Activated CD8-positive, alpha-beta T cell treated with anti-CD3 and anti-CD28 coated beads, Interleukin-2, amount 10 ng/mL, durations not matched to agents 7 days and 5 days (primary cell): ENCODE measurements at regions not wholly inside any gene's neighbourhood (a gene's known extent, or its start where the extent isn't known, plus 50 kb on each side); places are given as distances from the start of the nearest gene placed in this dataset.

Experiments
- ATAC-seq: fragments of 150-1000 bp; cut with Tn5 transposase; one replicate; pipeline ENCODE4 v1.10.0; 2021; ENCODE audit warnings: moderate library complexity
- CTCF ChIA-PET: fragments of 350-600 bp; sonication (Branson Sonifier 250); formaldehyde crosslinking; loops from one replicate; lab custom pipeline; 2021; ENCODE audit warnings: antibody characterized with exemption; lab: Charles Lee
- POLR2A ChIA-PET: fragments of 350-600 bp; sonication (Branson Sonifier 250); formaldehyde crosslinking; loops from one replicate; lab custom pipeline; 2021; ENCODE audit warnings: antibody characterized with exemption; lab: Charles Lee
- DNase-seq: peaks from one replicate; pipeline ENCODE4 v3.0.0-alpha.2; 2020
- H3K27ac Mint-ChIP-seq: one replicate; pipeline ENCODE4 v1.8.0; 2021; ENCODE audit warnings: mild to moderate bottlenecking, mixed read lengths
- H3K27me3 Mint-ChIP-seq: one replicate; pipeline ENCODE4 v1.8.0; 2021; ENCODE audit warnings: low read depth, mixed read lengths
- H3K36me3 Mint-ChIP-seq: one replicate; pipeline ENCODE4 v1.8.0; 2021; ENCODE audit warnings: low read depth, mixed read lengths
- H3K4me1 Mint-ChIP-seq: one replicate; pipeline ENCODE4 v1.8.0; 2021; ENCODE audit warnings: low read depth, mixed read lengths
- H3K4me3 Mint-ChIP-seq: one replicate; pipeline ENCODE4 v1.8.0; 2021; ENCODE audit warnings: mild to moderate bottlenecking, mixed read lengths
- H3K9me3 Mint-ChIP-seq: one replicate; pipeline ENCODE4 v1.8.0; 2022; ENCODE audit warnings: mixed read lengths; ENCODE audit not compliant: insufficient read depth

DNA sequence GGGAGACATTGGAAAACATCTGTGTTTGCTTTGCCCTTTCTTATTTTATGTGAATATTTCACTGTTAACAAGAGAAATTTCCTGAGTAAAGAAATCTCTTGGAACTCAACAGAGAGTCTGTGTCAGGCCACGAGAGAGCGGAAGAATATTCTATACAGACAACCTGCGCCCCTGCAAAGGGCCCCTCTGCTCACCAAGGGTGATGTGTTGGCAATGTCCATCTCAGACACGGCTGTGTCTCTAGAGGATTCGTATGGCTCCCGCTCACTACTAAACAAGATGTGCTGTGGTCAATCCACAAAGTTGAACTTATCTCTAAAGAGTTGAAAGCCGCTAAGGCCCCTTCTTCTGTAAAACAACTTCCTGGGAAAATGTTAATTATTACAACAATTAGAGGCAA is 241.0 kb upstream of the IRX1 start:
- Mint-ChIP-seq H3K9me3 (peaks cover 3% of the 10 kb centered on the region), H3K4me3 (no peak overlapping the region), H3K27ac (no peak overlapping the region), H3K4me1 (no peaks in the 10 kb centered on the region), H3K36me3 (no peaks in the 10 kb centered on the region), H3K27me3 (no peaks in the 10 kb centered on the region)
- DNase-seq: no peak
- POLR2A ChIA-PET: no interaction called here
- CTCF ChIA-PET: no interaction called here
- no peak for ATAC-seq

GRCh38 chr5:3353561-3353960 is 242.1 kb upstream of the IRX1 start:
- peaks cover 3% of the 10 kb centered on the region for H3K9me3 Mint-ChIP-seq
- H3K36me3 Mint-ChIP-seq: no peaks in the 10 kb centered on the region
- CTCF ChIA-PET: no interaction called here
- H3K27ac Mint-ChIP-seq: no peak overlapping the region
- H3K27me3 Mint-ChIP-seq: no peaks in the 10 kb centered on the region
- ATAC-seq (no peak), DNase-seq (no peak)
- H3K4me3 Mint-ChIP-seq: no peak overlapping the region
- no peaks in the 10 kb centered on the region for H3K4me1 Mint-ChIP-seq
- POLR2A ChIA-PET: no interaction called here

GRCh38 chr5:3352711-3353110 is 242.9 kb upstream of the IRX1 start:
- no peaks in the 10 kb centered on the region for H3K4me1 Mint-ChIP-seq
- H3K27me3 Mint-ChIP-seq: no peaks in the 10 kb centered on the region
- ATAC-seq: no peak

DNA sequence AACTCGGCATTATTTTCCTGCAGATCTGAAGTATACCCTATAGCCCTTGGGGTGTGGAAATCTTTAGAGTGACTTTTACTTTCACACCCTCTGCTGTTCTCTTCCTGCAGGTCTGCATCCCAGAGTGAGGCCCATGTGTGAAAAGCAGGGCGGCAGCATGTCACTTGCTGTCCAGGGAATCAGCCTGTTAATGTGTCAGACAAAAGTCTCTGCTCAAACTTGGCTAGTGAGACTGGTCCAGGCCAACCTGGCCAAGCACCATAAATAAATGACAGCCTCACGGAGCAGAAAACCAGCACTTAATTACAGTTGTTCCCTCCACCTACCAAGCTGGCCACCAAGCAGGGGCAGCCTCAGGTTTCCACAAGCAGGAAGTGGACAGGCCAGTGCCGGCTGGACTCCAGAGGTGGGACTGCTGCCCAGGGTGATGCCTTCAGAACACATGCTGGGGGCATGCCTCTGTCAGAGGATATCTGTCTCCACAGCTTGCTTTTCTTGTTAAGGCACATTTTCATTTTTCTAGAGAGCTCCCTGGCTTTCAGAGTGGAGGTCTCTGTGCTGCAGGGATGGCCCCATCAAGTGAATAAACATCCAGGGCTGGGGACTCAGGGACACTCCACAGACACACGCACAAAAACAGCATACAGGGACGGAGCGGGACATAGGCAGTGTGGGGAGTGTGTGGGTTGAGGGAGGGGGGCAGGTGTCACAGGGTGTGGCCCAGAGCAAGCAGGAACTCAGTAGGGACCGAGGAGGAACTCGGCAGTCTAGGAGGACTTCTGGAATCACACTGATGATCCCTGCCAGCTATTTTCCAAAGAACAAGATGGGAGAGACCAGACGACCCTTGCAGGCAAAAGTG is 243.8 kb upstream of the IRX1 start:
- Mint-ChIP-seq H3K36me3 (no peaks in the 10 kb centered on the region), H3K9me3 (peaks cover 3% of the 10 kb centered on the region), H3K4me3 (no peak overlapping the region), H3K27ac (no peak overlapping the region), H3K27me3 (no peaks in the 10 kb centered on the region), H3K4me1 (no peaks in the 10 kb centered on the region)
- no peak for DNase-seq
- ChIA-PET CTCF (no interaction called here), POLR2A (no interaction called here)
- ATAC-seq: no peak

More at GRCh38 chr5:3352711-3353110, 242.9 kb upstream of the IRX1 start:
- DNase-seq: no peak
- Mint-ChIP-seq H3K36me3 (no peaks in the 10 kb centered on the region), H3K27ac (no peak overlapping the region), H3K9me3 (peaks cover 3% of the 10 kb centered on the region), H3K4me3 (no peak overlapping the region)
- POLR2A ChIA-PET: no interaction called here
- CTCF ChIA-PET: no interaction called here

- no peak for ATAC-seq
- peaks cover 3% of the 10 kb centered on the region for H3K9me3 Mint-ChIP-seq
- CTCF ChIA-PET: no interaction called here
- no peaks in the 10 kb centered on the region for H3K27me3 Mint-ChIP-seq
- no peak overlapping the region for H3K4me3 Mint-ChIP-seq
- H3K4me1 Mint-ChIP-seq: no peaks in the 10 kb centered on the region
- no peak for DNase-seq
- no peaks in the 10 kb centered on the region for H3K36me3 Mint-ChIP-seq
- H3K27ac Mint-ChIP-seq: no peak overlapping the region
- POLR2A ChIA-PET: no interaction called here
These were observed 244.9 kb upstream of the IRX1 start for GRCh38 chr5:3350781-3351180.

DNA sequence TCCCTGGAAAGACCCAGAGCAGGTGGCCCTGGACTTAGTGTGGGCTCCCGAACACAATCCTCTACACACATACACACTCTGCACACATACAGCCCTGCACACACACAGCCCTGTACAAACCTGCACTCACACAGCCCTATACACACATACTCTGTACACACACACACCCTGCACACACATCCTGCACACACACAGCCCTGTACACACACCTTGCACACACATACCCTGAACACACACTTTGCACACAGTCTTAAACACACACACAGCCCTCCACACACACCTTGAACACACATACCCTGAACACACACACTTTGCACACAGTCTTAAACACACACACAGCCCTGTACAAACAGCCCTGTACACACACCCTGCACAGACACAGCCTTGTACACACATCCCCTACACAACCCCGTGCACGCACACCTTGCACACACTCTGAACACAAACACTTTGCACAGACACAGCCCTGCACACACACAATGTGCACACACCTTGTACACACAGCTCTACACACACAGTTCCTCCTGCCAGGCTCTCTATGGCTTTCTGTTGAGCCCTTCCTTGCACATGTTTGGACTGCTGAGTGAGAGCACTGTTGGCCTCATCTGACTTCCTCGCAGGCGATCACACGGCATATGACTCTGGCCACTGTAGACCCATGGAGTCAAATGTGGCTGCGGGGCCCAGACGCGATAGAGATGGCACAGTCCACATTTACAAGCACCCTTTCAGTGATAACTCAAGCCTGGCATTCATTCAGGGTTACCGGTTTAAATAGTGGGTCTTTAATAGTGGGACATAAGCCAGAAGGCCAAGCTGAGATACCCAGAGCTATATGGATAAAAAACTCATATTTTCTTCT is 245.7 kb upstream of the IRX1 start:
- ATAC-seq (no peak), DNase-seq (no peak)
- Mint-ChIP-seq H3K27me3 (no peaks in the 10 kb centered on the region), H3K36me3 (no peaks in the 10 kb centered on the region), H3K4me1 (no peaks in the 10 kb centered on the region), H3K4me3 (no peak overlapping the region), H3K9me3 (peaks cover 3% of the 10 kb centered on the region), H3K27ac (no peak overlapping the region)
- ChIA-PET POLR2A (no interaction called here), CTCF (no interaction called here)

- H3K4me3 Mint-ChIP-seq: no peak overlapping the region
- no peaks in the 10 kb centered on the region for H3K4me1 Mint-ChIP-seq
- no peaks in the 10 kb centered on the region for H3K27me3 Mint-ChIP-seq
- ATAC-seq (no peak), DNase-seq (no peak)
- no peaks in the 10 kb centered on the region for H3K36me3 Mint-ChIP-seq
- no peak overlapping the region for H3K27ac Mint-ChIP-seq
- POLR2A ChIA-PET: no interaction called here
- CTCF ChIA-PET: no interaction called here
- peaks cover 3% of the 10 kb centered on the region for H3K9me3 Mint-ChIP-seq
These were observed 246.8 kb upstream of the IRX1 start for GRCh38 chr5:3348576-3349535.

GRCh38 chr5:3347741-3348140 is 247.9 kb upstream of the IRX1 start:
- H3K27ac Mint-ChIP-seq: no peak overlapping the region
- ATAC-seq: no peak
- no peaks in the 10 kb centered on the region for H3K36me3 Mint-ChIP-seq
- POLR2A ChIA-PET: no interaction called here
- peaks cover 3% of the 10 kb centered on the region for H3K9me3 Mint-ChIP-seq
- no peak for DNase-seq
- CTCF ChIA-PET: no interaction called here
- no peak overlapping the region for H3K4me3 Mint-ChIP-seq
- H3K4me1 Mint-ChIP-seq: no peaks in the 10 kb centered on the region
- H3K27me3 Mint-ChIP-seq: no peaks in the 10 kb centered on the region

GRCh38 chr5:3346111-3346820 is 249.4 kb upstream of the IRX1 start:
- POLR2A ChIA-PET: no interaction called here
- no peak overlapping the region for H3K4me3 Mint-ChIP-seq
- no peak for ATAC-seq
- H3K9me3 Mint-ChIP-seq: peaks cover 3% of the 10 kb centered on the region
- CTCF ChIA-PET: no interaction called here
- no peaks in the 10 kb centered on the region for H3K36me3 Mint-ChIP-seq
- no peaks in the 10 kb centered on the region for H3K4me1 Mint-ChIP-seq
- no peak overlapping the region for H3K27ac Mint-ChIP-seq
- DNase-seq: no peak
- no peaks in the 10 kb centered on the region for H3K27me3 Mint-ChIP-seq

GRCh38 chr5:3345195-3345594 is 250.4 kb upstream of the IRX1 start:
- H3K27me3 Mint-ChIP-seq: no peaks in the 10 kb centered on the region
- CTCF ChIA-PET: no interaction called here
- ATAC-seq: no peak
- no peaks in the 10 kb centered on the region for H3K9me3 Mint-ChIP-seq
- no peaks in the 10 kb centered on the region for H3K4me1 Mint-ChIP-seq
- H3K27ac Mint-ChIP-seq: no peak overlapping the region
- no peaks in the 10 kb centered on the region for H3K36me3 Mint-ChIP-seq
- no peak for DNase-seq
- H3K4me3 Mint-ChIP-seq: no peak overlapping the region
- POLR2A ChIA-PET: no interaction called here

- ChIA-PET POLR2A (no interaction called here), CTCF (no interaction called here)
- Mint-ChIP-seq H3K4me1 (no peaks in the 10 kb centered on the region), H3K36me3 (no peaks in the 10 kb centered on the region), H3K27ac (no peak overlapping the region), H3K27me3 (no peaks in the 10 kb centered on the region), H3K9me3 (no peaks in the 10 kb centered on the region), H3K4me3 (no peak overlapping the region)
- ATAC-seq: no peak
- no peak for DNase-seq
These were observed 251.0 kb upstream of the IRX1 start for GRCh38 chr5:3344671-3345070.
